Nephron (organoid): ENCODE measurements at regions not wholly inside any gene's neighbourhood (a gene's known extent, or its start where the extent isn't known, plus 50 kb on each side); places are given as distances from the start of the nearest gene placed in this dataset.

Source experiments
- H3K27ac Mint-ChIP-seq, 3 experiments: 2 replicates each; pipeline ENCODE4 v1.8.0; 2020; ENCODE audit warnings: mixed read lengths in 3 of 3, mild to moderate bottlenecking in 2 of 3, moderate library complexity in 1 of 3
- H3K27me3 Mint-ChIP-seq: 2 replicates; pipeline ENCODE4 v1.8.0; 2021; ENCODE audit warnings: low read depth, mild to moderate bottlenecking, moderate library complexity, mixed read lengths
- H3K36me3 Mint-ChIP-seq: 2 replicates; pipeline ENCODE4 v1.8.0; 2020; ENCODE audit warnings: low read depth, mixed read lengths
- H3K4me1 Mint-ChIP-seq: 2 replicates; pipeline ENCODE4 v1.8.0; 2020; ENCODE audit warnings: mixed read lengths
- H3K4me3 Mint-ChIP-seq, 3 experiments: 2 replicates each; pipeline ENCODE4 v1.8.0; 2020; ENCODE audit warnings: mild to moderate bottlenecking in 3 of 3, mixed read lengths in 3 of 3, moderate library complexity in 2 of 3
- H3K9me3 Mint-ChIP-seq: 2 replicates; pipeline ENCODE4 v1.8.0; 2020; ENCODE audit warnings: mixed read lengths
- CTCF ChIP-seq, 3 experiments: fragments of 200-600 bp; sonication (generic); IDR thresholded peaks; one replicate each; pipeline ENCODE4 v1.5.0; 2021; ENCODE audit warnings: antibody characterized with exemption in 3 of 3; ENCODE audit not compliant: unreplicated experiment in 3 of 3

- Mint-ChIP-seq H3K27ac (no peak overlapping the region), H3K4me3 (no peak overlapping the region), H3K36me3 (no peaks in the 10 kb centered on the region), H3K27me3 (peaks cover 10% of the 10 kb centered on the region), H3K4me1 (no peaks in the 10 kb centered on the region), H3K9me3 (peaks cover 13% of the 10 kb centered on the region)
- no peak for TF ChIP-seq CTCF (IDR thresholded peaks at IDR 0.05; ENCODE audit: unreplicated experiment in 3 of 3)
These were observed 86.4 kb downstream of the OLIG3 start for GRCh38 chr6:137407816-137408215.

GRCh38 chr6:137405806-137406205 is 88.4 kb downstream of the OLIG3 start:
- no peaks in the 10 kb centered on the region for H3K36me3 Mint-ChIP-seq
- TF ChIP-seq CTCF (IDR thresholded peaks at IDR 0.05; ENCODE audit: unreplicated experiment in 3 of 3): no peak
- no peaks in the 10 kb centered on the region for H3K4me1 Mint-ChIP-seq
- peaks cover 4% of the 10 kb centered on the region for H3K27me3 Mint-ChIP-seq
- peaks cover 13% of the 10 kb centered on the region for H3K9me3 Mint-ChIP-seq
- H3K4me3 Mint-ChIP-seq: no peak overlapping the region
- H3K27ac Mint-ChIP-seq: no peak overlapping the region

DNA sequence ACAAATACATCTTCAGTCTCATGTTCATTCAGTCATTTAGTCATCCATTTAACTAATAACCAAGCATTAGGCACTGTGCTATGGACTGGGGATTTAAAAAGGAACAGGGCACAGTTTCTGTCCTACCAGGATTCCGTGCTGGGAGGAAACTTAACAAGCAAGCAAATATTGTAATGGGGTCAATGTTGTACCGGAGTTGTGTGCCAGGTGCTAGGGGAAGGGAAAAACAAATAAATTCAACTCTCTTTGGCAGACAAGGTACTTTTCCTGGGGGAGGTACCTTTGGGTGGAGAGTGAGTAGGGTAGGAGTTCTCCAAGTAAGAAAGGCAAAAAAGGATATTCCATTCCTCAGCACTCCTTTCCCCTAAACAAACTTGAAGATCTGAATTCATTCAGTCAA is 90.3 kb downstream of the OLIG3 start:
- Mint-ChIP-seq H3K4me1 (no peaks in the 10 kb centered on the region), H3K27me3 (peaks cover 4% of the 10 kb centered on the region), H3K36me3 (no peaks in the 10 kb centered on the region), H3K4me3 (no peak overlapping the region), H3K27ac (no peak overlapping the region), H3K9me3 (peaks cover 10% of the 10 kb centered on the region)
- TF ChIP-seq CTCF (IDR thresholded peaks at IDR 0.05; ENCODE audit: unreplicated experiment in 3 of 3): no peak

- Mint-ChIP-seq H3K27ac (no peak overlapping the region), H3K27me3 (peaks cover 4% of the 10 kb centered on the region), H3K36me3 (no peaks in the 10 kb centered on the region), H3K4me1 (no peaks in the 10 kb centered on the region), H3K4me3 (no peak overlapping the region), H3K9me3 (peaks cover 10% of the 10 kb centered on the region)
- no peak for TF ChIP-seq CTCF (IDR thresholded peaks at IDR 0.05; ENCODE audit: unreplicated experiment in 3 of 3)
These were observed 90.8 kb downstream of the OLIG3 start for GRCh38 chr6:137403443-137403842.

- Mint-ChIP-seq H3K36me3 (no peaks in the 10 kb centered on the region), H3K27ac (no peak overlapping the region), H3K9me3 (peaks cover 2% of the 10 kb centered on the region), H3K27me3 (no peaks in the 10 kb centered on the region), H3K4me3 (no peak overlapping the region), H3K4me1 (no peaks in the 10 kb centered on the region)
- no peak for TF ChIP-seq CTCF (IDR thresholded peaks at IDR 0.05; ENCODE audit: unreplicated experiment in 3 of 3)
These were observed 92.0 kb downstream of the OLIG3 start for GRCh38 chr6:137402143-137402680.

DNA sequence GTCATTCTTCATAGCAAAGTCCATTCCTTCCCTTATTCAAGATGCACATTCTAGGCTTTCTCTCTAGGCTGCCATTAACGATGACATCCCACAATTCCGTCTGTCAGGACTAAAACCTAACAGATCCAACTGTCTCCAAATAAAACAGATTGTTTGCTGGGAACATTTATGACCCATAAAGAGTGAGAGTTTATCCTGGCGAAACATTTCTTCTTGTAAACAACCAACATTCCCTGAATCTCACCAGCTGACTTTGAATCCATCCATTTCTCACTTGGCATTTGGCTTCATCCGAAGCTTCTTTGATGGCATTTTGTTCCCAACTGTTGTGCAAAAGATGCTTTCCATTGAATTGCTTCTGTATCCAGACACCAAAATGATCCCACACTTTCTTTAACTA is 93.1 kb downstream of the OLIG3 start:
- Mint-ChIP-seq H3K4me1 (no peaks in the 10 kb centered on the region), H3K27me3 (no peaks in the 10 kb centered on the region), H3K4me3 (no peak overlapping the region)

More for the DNA sequence above, 93.1 kb downstream of the OLIG3 start:
- no peak for TF ChIP-seq CTCF (IDR thresholded peaks at IDR 0.05; ENCODE audit: unreplicated experiment in 3 of 3)
- no peaks in the 10 kb centered on the region for H3K9me3 Mint-ChIP-seq
- no peaks in the 10 kb centered on the region for H3K36me3 Mint-ChIP-seq
- H3K27ac Mint-ChIP-seq: no peak overlapping the region
